ENCODE measurements at regions not wholly inside any gene's neighbourhood (a gene's known extent, or its start where the extent isn't known, plus 50 kb on each side); places are given as distances from the start of the nearest gene placed in this dataset.

- TF ChIP-seq ZNF423 (tag by site-specific recombination; IDR thresholded peaks at IDR 0.05) (no peak), ZNF112 (tag by site-specific recombination; IDR thresholded peaks at IDR 0.05) (no peak), ZNF324 (tag by site-specific recombination; IDR thresholded peaks at IDR 0.05) (no peak)
Observed at GRCh38 chr7:91710881-91711280, 169.6 kb downstream of the MTERF1 start (continued).

GRCh38 chr7:91713669-91714068, 166.8 kb downstream of the MTERF1 start:
- ChIA-PET POLR2A (no interaction called here), CTCF (no interaction called here)
- TF ChIP-seq SCRT2 (tag by site-specific recombination; IDR thresholded peaks at IDR 0.05) (peak; percentile 79), ZNF266 (tag by site-specific recombination; IDR thresholded peaks at IDR 0.05; ENCODE audit: low read depth) (no peak), SCRT1 (tag by site-specific recombination; IDR thresholded peaks at IDR 0.05; ENCODE audit: borderline replicate concordance) (0 out of 2 replicates have a peak, but pooled peaks have one; percentile 49)
- Histone ChIP-seq H3K4me3 (ENCODE audit: low read depth, low read length) (no peak overlapping the region), H3K36me3 (ENCODE audit: control insufficient read depth in 2 of 2, insufficient read depth in 1 of 2, low read length in 2 of 2) (no peaks in the 10 kb centered on the region), H3K4me1 (ENCODE audit: control insufficient read depth, insufficient read depth, low read length) (no peaks in the 10 kb centered on the region), H3K27ac (ENCODE audit: extremely low read depth, low read depth, low read length) (no peak overlapping the region), H3K9me3 (ENCODE audit: control insufficient read depth, insufficient read depth, low read depth, low read length) (no peaks in the 10 kb centered on the region; the same call in 1 of the 2 replicates)

- Histone ChIP-seq H3K4me3 (ENCODE audit: low read depth, low read length) (no peak overlapping the region), H3K4me1 (ENCODE audit: control insufficient read depth, insufficient read depth, low read length) (no peaks in the 10 kb centered on the region), H3K36me3 (ENCODE audit: control insufficient read depth in 2 of 2, insufficient read depth in 1 of 2, low read length in 2 of 2) (no peaks in the 10 kb centered on the region), H3K9me3 (ENCODE audit: control insufficient read depth, insufficient read depth, low read depth, low read length) (no peaks in the 10 kb centered on the region), H3K27ac (ENCODE audit: extremely low read depth, low read depth, low read length) (no peak overlapping the region)
- CTCF ChIA-PET = interaction anchor here (1.0 kb wide), 1 partner anchor 430 kb away, joined by 3 read pairs; no protein-coding TSS in a partner anchor
- TF ChIP-seq ZNF777 (tag by site-specific recombination; IDR thresholded peaks at IDR 0.05; ENCODE audit: borderline replicate concordance) (no peak), SETDB1 (IDR thresholded peaks at IDR 0.05; ENCODE audit: insufficient read length, low read length) (no peak), ZNF776 (tag by site-specific recombination; IDR thresholded peaks at IDR 0.05; ENCODE audit: borderline replicate concordance) (no peak), HIC1 (tag by site-specific recombination; IDR thresholded peaks at IDR 0.05) (no peak), ZNF146 (tag by site-specific recombination; IDR thresholded peaks at IDR 0.05) (no peak), ZBTB20 (tag by site-specific recombination; IDR thresholded peaks at IDR 0.05) (no peak), ZNF585B (tag by site-specific recombination; IDR thresholded peaks at IDR 0.05) (no peak), ZNF341 (tag by site-specific recombination; IDR thresholded peaks at IDR 0.05; ENCODE audit: low read depth) (no peak), ZNF624 (tag by site-specific recombination; IDR thresholded peaks at IDR 0.05) (no peak), ZBTB44 (tag by site-specific recombination; IDR thresholded peaks at IDR 0.05) (no peak), ZNF48 (tag by site-specific recombination; IDR thresholded peaks at IDR 0.05) (no peak), ZNF114 (tag by site-specific recombination; IDR thresholded peaks at IDR 0.05) (no peak)
- POLR2A ChIA-PET = no interaction called here
Observed at GRCh38 chr7:91717681-91718470, 162.6 kb downstream of the MTERF1 start.
